Activated CD8-positive, alpha-beta T cell treated with anti-CD3 and anti-CD28 coated beads, Interleukin-2, amount 10 ng/mL, durations not matched to agents 7 days and 5 days (primary cell): ENCODE measurements at regions not wholly inside any gene's neighbourhood (a gene's known extent, or its start where the extent isn't known, plus 50 kb on each side); places are given as distances from the start of the nearest gene placed in this dataset.
"Not testable (repeated sequence)": the region's sequence is repeated elsewhere in the genome, so short reads cannot be mapped to it uniquely, and the experiment has no call there.

Source experiments
- ATAC-seq: fragments of 150-1000 bp; cut with Tn5 transposase; one replicate; pipeline ENCODE4 v1.10.0; 2021; ENCODE audit warnings: moderate library complexity
- CTCF ChIA-PET: fragments of 350-600 bp; sonication (Branson Sonifier 250); formaldehyde crosslinking; loops from one replicate; lab custom pipeline; 2021; ENCODE audit warnings: antibody characterized with exemption; lab: Charles Lee
- POLR2A ChIA-PET: fragments of 350-600 bp; sonication (Branson Sonifier 250); formaldehyde crosslinking; loops from one replicate; lab custom pipeline; 2021; ENCODE audit warnings: antibody characterized with exemption; lab: Charles Lee
- DNase-seq: peaks from one replicate; pipeline ENCODE4 v3.0.0-alpha.2; 2020
- H3K27ac Mint-ChIP-seq: one replicate; pipeline ENCODE4 v1.8.0; 2021; ENCODE audit warnings: mild to moderate bottlenecking, mixed read lengths
- H3K27me3 Mint-ChIP-seq: one replicate; pipeline ENCODE4 v1.8.0; 2021; ENCODE audit warnings: low read depth, mixed read lengths
- H3K36me3 Mint-ChIP-seq: one replicate; pipeline ENCODE4 v1.8.0; 2021; ENCODE audit warnings: low read depth, mixed read lengths
- H3K4me1 Mint-ChIP-seq: one replicate; pipeline ENCODE4 v1.8.0; 2021; ENCODE audit warnings: low read depth, mixed read lengths
- H3K4me3 Mint-ChIP-seq: one replicate; pipeline ENCODE4 v1.8.0; 2021; ENCODE audit warnings: mild to moderate bottlenecking, mixed read lengths
- H3K9me3 Mint-ChIP-seq: one replicate; pipeline ENCODE4 v1.8.0; 2022; ENCODE audit warnings: mixed read lengths; ENCODE audit not compliant: insufficient read depth

DNA sequence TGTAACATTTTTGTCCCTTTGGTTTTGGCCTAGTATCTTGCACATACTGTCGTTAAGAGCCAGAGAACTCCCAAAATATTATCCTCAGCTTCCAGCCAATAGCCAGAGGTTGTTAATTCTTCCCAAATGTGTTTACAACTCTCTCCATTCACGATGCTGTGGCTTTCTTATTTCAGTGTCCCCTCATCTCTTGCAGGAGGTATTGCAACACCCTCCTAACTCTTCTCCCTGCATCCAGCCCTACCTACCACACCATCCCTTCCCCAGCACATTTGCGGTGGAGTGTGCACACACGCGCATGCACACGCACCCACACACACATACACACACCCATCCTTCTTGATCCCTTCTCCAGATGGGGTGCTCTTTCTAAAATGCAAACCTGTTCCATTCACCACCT is 75.6 kb upstream of the LMO2 start:
- Mint-ChIP-seq H3K4me3 (no peak overlapping the region), H3K27me3 (peaks cover 21% of the 10 kb centered on the region), H3K27ac (no peak overlapping the region), H3K36me3 (no peaks in the 10 kb centered on the region), H3K9me3 (no peaks in the 10 kb centered on the region), H3K4me1 (no peaks in the 10 kb centered on the region)
- ATAC-seq (no peak), DNase-seq (no peak)
- CTCF ChIA-PET = interaction anchor here (1.0 to 1.3 kb wide), 2 partner anchors 21 to 109 kb away, joined by 4 read pairs; no protein-coding TSS in a partner anchor
- POLR2A ChIA-PET = no interaction called here

- H3K36me3 Mint-ChIP-seq = no peaks in the 10 kb centered on the region
- no peaks in the 10 kb centered on the region for H3K4me1 Mint-ChIP-seq
- ATAC-seq = no peak
- no peak for DNase-seq
- H3K4me3 Mint-ChIP-seq = no peak overlapping the region
- no peaks in the 10 kb centered on the region for H3K9me3 Mint-ChIP-seq
- CTCF ChIA-PET = no interaction called here
- POLR2A ChIA-PET = no interaction called here
- peaks cover 25% of the 10 kb centered on the region for H3K27me3 Mint-ChIP-seq
- no peak overlapping the region for H3K27ac Mint-ChIP-seq
These were observed 73.2 kb upstream of the LMO2 start for GRCh38 chr11:33965032-33965431.

- no peaks in the 10 kb centered on the region for H3K4me1 Mint-ChIP-seq
- no peak overlapping the region for H3K4me3 Mint-ChIP-seq
- no peaks in the 10 kb centered on the region for H3K9me3 Mint-ChIP-seq
- ATAC-seq = no peak
- H3K27ac Mint-ChIP-seq = no peak overlapping the region
- H3K27me3 Mint-ChIP-seq = peaks cover 16% of the 10 kb centered on the region
- CTCF ChIA-PET = interaction anchor here (0.6 kb wide), 1 partner anchor 255 kb away, joined by 3 read pairs; no protein-coding TSS in a partner anchor
- POLR2A ChIA-PET = no interaction called here
- no peak for DNase-seq
- no peaks in the 10 kb centered on the region for H3K36me3 Mint-ChIP-seq
These were observed 68.1 kb upstream of the LMO2 start for GRCh38 chr11:33959855-33960400.

- ATAC-seq (no peak), DNase-seq (no peak)
- H3K4me3 Mint-ChIP-seq = no peak overlapping the region
- POLR2A ChIA-PET = no interaction called here
- H3K36me3 Mint-ChIP-seq = no peaks in the 10 kb centered on the region
- CTCF ChIA-PET = no interaction called here
- H3K27ac Mint-ChIP-seq = no peak overlapping the region
- H3K27me3 Mint-ChIP-seq = peaks cover 19% of the 10 kb centered on the region
- no peaks in the 10 kb centered on the region for H3K9me3 Mint-ChIP-seq
- no peaks in the 10 kb centered on the region for H3K4me1 Mint-ChIP-seq
These were observed 65.5 kb upstream of the LMO2 start for GRCh38 chr11:33957304-33957917.

DNA sequence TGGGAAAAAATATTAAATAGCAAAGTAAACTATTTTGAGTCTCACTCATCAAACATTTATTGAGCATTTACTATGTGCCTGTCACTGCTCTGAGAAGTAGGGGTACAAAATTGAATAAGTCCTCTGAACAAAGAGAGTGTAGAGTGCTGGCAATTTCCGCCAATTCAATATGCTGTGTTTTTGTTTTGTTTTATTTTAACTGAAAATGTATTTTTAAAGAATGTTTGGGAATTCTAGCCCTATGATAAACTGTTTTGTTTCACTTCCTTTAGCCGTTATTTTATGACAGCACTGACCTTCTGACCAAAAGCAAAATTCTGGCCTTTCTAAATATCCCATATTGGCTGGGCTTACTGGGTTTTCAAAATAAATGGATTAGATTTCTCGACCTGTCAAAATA is 64.7 kb upstream of the LMO2 start:
- ChIA-PET CTCF (no interaction called here), POLR2A (no interaction called here)
- no peak overlapping the region for H3K27ac Mint-ChIP-seq
- H3K9me3 Mint-ChIP-seq = no peaks in the 10 kb centered on the region
- ATAC-seq = no peak
- H3K4me1 Mint-ChIP-seq = no peaks in the 10 kb centered on the region
- H3K36me3 Mint-ChIP-seq = no peaks in the 10 kb centered on the region
- H3K27me3 Mint-ChIP-seq = peaks cover 17% of the 10 kb centered on the region
- DNase-seq = no peak
- H3K4me3 Mint-ChIP-seq = no peak overlapping the region

DNA sequence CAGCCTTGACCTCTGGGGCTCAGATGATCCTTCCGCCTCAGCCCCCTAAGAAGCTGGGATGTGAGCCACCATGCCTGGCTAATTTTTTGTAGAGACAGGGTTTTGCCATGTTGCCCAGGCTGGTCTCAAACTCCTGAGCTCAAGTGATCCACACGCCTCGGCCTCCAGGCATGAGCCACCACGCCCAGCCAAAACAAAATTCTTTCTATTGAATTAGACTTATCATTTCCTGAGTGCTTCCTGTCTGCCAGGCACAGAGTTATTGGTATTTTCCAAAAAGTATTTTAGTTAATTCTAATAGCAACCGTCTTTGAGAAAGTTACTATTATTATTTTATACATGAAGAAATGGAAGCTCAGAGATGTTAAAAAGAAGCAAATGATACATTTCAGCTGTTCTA is 61.4 kb upstream of the LMO2 start:
- no peak for ATAC-seq
- no peak for DNase-seq
- ChIA-PET CTCF (no interaction called here), POLR2A (no interaction called here)
- Mint-ChIP-seq H3K27me3 (peaks cover 22% of the 10 kb centered on the region), H3K9me3 (no peaks in the 10 kb centered on the region), H3K27ac (no peak overlapping the region), H3K36me3 (no peaks in the 10 kb centered on the region), H3K4me1 (no peaks in the 10 kb centered on the region), H3K4me3 (no peak overlapping the region)

- Mint-ChIP-seq H3K4me1 (no peaks in the 10 kb centered on the region), H3K27ac (no peak overlapping the region), H3K36me3 (no peaks in the 10 kb centered on the region), H3K27me3 (peaks cover 22% of the 10 kb centered on the region), H3K9me3 (no peaks in the 10 kb centered on the region), H3K4me3 (no peak overlapping the region)
- no peak for ATAC-seq
- ChIA-PET POLR2A (no interaction called here), CTCF (no interaction called here)
- DNase-seq = no peak
These were observed 60.9 kb upstream of the LMO2 start for GRCh38 chr11:33952805-33953204.

- CTCF ChIA-PET = no interaction called here
- Mint-ChIP-seq H3K27me3 (peaks cover 14% of the 10 kb centered on the region), H3K36me3 (no peaks in the 10 kb centered on the region), H3K4me1 (no peaks in the 10 kb centered on the region), H3K9me3 (no peaks in the 10 kb centered on the region), H3K27ac (no peak overlapping the region), H3K4me3 (no peak overlapping the region)
- ATAC-seq (no peak), DNase-seq (no peak)
- POLR2A ChIA-PET = interaction anchor here (0.6 kb wide), 1 partner anchor 897 kb away, joined by 3 read pairs; no protein-coding TSS in a partner anchor
These were observed 57.5 kb upstream of the LMO2 start for GRCh38 chr11:33949252-33949913.

- no peak overlapping the region for H3K27ac Mint-ChIP-seq
- ChIA-PET CTCF (no interaction called here), POLR2A (no interaction called here)
- ATAC-seq (no peak), DNase-seq (no peak)
- H3K9me3 Mint-ChIP-seq = no peaks in the 10 kb centered on the region
- no peak overlapping the region for H3K4me3 Mint-ChIP-seq
- H3K4me1 Mint-ChIP-seq = no peaks in the 10 kb centered on the region
- peaks cover 10% of the 10 kb centered on the region for H3K27me3 Mint-ChIP-seq
- H3K36me3 Mint-ChIP-seq = no peaks in the 10 kb centered on the region
These were observed 56.6 kb upstream of the LMO2 start for GRCh38 chr11:33948494-33948893.

- H3K4me3 Mint-ChIP-seq, DNase-seq, H3K27ac Mint-ChIP-seq, ATAC-seq, H3K36me3 Mint-ChIP-seq, POLR2A ChIA-PET, H3K9me3 Mint-ChIP-seq, CTCF ChIA-PET, H3K4me1 Mint-ChIP-seq, H3K27me3 Mint-ChIP-seq: not testable (repeated sequence)
These were observed 56.0 kb upstream of the LMO2 start for GRCh38 chr11:33947918-33948317.

- POLR2A ChIA-PET = no interaction called here
- no peak for DNase-seq
- Mint-ChIP-seq H3K9me3 (no peaks in the 10 kb centered on the region), H3K4me1 (no peaks in the 10 kb centered on the region), H3K4me3 (no peak overlapping the region), H3K27me3 (peaks cover 10% of the 10 kb centered on the region), H3K36me3 (no peaks in the 10 kb centered on the region), H3K27ac (no peak overlapping the region)
- CTCF ChIA-PET = no interaction called here
- no peak for ATAC-seq
These were observed 55.1 kb upstream of the LMO2 start for GRCh38 chr11:33946930-33947329.

GRCh38 chr11:33945481-33946268 is 53.8 kb upstream of the LMO2 start:
- H3K27ac Mint-ChIP-seq = no peak overlapping the region
- peaks cover 6% of the 10 kb centered on the region for H3K27me3 Mint-ChIP-seq
- no peaks in the 10 kb centered on the region for H3K36me3 Mint-ChIP-seq
- H3K4me3 Mint-ChIP-seq = no peak overlapping the region
- CTCF ChIA-PET = interaction anchor here (0.6 kb wide), 1 partner anchor 138 kb away, joined by 3 read pairs; no protein-coding TSS in a partner anchor
- ATAC-seq (no peak), DNase-seq (no peak)
- no peaks in the 10 kb centered on the region for H3K4me1 Mint-ChIP-seq
- no peaks in the 10 kb centered on the region for H3K9me3 Mint-ChIP-seq
- POLR2A ChIA-PET = no interaction called here
